ENCODE measurements at regions not wholly inside any gene's neighbourhood (a gene's known extent, or its start where the extent isn't known, plus 50 kb on each side); places are given as distances from the start of the nearest gene placed in this dataset.
"Not testable (repeated sequence)": the region's sequence is repeated elsewhere in the genome, so short reads cannot be mapped to it uniquely, and the experiment has no call there.

DNA sequence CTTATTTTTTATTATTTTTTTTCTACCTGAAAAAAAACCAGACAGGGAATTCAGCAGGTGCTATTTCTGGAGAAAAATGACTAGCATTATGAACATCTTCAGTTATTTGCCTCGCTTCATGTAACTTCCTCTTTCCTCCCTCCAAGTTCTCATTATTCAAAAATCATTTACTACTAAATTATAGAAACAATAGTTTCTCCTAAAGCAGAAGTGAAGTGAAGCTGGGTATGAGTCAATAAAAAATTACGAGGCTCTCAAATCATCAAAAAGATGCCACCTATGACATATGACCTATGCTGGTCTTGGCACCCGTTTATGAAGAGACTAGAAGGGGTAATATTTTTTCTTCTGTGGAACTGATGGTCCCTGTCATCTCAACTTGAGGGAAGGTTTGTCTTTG is 145.0 kb upstream of the AADAT start:
- in situ Hi-C loops (cut with HindIII; ENCODE audit: low sequenced_read_pairs), result no loop called here

GRCh38 chr4:170231377-170231776 is 141.6 kb upstream of the AADAT start:
- in situ Hi-C loops (cut with HindIII; ENCODE audit: low sequenced_read_pairs), result no loop called here

DNA sequence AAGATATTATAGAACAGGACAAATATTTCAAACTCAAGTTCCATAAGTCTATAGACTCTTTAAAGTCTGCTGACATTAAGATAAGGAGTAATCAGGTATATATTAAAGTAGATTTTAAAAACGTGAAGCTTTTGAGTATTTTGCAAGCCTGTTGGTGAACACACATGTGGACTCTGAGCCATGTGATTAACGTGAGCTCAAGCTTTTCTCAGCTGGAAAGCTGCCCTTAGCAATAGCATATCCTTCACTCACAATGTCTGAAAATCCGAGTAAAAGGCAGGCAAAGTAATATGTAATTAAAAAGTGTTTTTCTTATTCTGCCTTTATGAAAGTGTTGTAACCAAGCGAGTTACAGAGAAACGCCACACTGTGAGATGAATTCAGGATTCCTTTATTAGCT is 140.5 kb upstream of the AADAT start:
- in situ Hi-C loops (cut with HindIII; ENCODE audit: low sequenced_read_pairs), result no loop called here

DNA sequence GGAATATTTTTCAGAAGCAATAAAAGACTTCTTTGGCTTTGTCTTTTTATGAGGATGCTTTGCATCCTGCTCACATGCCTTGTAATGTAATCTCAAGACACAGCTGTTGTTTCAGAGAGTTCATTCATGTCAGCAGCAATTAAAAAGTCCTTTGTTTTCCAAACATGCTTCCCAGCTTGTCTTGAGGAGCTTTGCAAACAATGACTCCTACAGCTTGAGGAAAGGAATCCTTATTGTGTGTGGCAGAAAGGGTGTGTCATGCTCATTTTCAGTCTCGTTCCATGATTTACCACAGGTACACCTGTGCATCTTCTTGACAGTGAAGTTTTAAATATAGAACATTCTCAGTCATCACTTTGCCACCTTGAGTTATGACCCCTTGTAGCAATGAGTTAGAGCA is 139.2 kb upstream of the AADAT start:
- in situ Hi-C loops (cut with HindIII; ENCODE audit: low sequenced_read_pairs), result no loop called here

- in situ Hi-C loops (cut with HindIII; ENCODE audit: low sequenced_read_pairs), result no loop called here
These were observed 138.2 kb upstream of the AADAT start for GRCh38 chr4:170227928-170228327.

DNA sequence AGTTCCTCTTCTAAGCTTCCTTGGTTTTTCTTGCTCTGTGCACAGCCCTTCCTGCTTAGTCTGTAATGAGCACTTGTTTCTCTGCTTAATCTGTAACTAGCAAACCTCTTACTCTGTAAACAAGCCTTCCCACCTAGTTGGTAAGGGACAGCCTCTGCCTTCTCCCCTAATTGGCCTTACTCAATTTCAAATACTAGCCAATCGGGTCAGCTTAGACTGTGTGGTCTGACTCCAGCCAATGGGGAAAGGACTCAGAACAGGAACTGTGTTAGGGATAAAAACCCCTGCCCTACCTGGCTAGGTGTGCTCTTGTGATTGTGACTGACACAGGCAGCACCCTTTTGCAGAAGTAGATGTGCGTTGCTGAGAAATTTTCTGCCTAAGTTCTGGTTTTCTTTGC is 136.5 kb upstream of the AADAT start:
- in situ Hi-C loops (cut with HindIII; ENCODE audit: low sequenced_read_pairs), result no loop called here

GRCh38 chr4:170214731-170215130 is 125.0 kb upstream of the AADAT start:
- in situ Hi-C loops (cut with HindIII; ENCODE audit: low sequenced_read_pairs), result no loop called here

- in situ Hi-C loops (cut with HindIII; ENCODE audit: low sequenced_read_pairs), result no loop called here
These were observed 124.3 kb upstream of the AADAT start for GRCh38 chr4:170214101-170214500.

GRCh38 chr4:170202721-170203120 is 113.0 kb upstream of the AADAT start:
- in situ Hi-C loops (cut with HindIII; ENCODE audit: low sequenced_read_pairs), result no loop called here

DNA sequence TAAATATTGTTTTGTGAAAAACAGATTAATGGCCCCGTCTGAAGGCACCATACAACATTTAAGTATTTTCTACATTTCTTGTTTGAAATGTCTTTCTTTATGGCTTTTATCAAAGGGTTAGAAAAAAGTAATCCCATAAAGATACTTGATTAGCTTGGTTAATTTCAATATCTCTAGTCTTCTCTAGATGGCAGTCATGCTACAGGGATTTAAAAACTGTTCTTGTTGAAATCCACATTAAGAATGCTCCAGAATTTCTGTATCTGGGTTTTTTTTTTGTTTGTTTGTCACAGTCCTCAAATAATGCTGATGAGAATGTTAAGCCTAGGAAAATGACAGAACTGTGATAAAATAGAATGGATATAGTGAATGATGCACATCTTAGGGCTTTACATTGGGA is 109.0 kb upstream of the AADAT start:
- in situ Hi-C loops (cut with HindIII; ENCODE audit: low sequenced_read_pairs), result no loop called here

GRCh38 chr4:170194794-170195193 is 105.0 kb upstream of the AADAT start:
- in situ Hi-C loops (cut with HindIII; ENCODE audit: low sequenced_read_pairs), result not testable (repeated sequence)

GRCh38 chr4:170193496-170193895 is 103.7 kb upstream of the AADAT start:
- in situ Hi-C loops (cut with HindIII; ENCODE audit: low sequenced_read_pairs), result no loop called here

DNA sequence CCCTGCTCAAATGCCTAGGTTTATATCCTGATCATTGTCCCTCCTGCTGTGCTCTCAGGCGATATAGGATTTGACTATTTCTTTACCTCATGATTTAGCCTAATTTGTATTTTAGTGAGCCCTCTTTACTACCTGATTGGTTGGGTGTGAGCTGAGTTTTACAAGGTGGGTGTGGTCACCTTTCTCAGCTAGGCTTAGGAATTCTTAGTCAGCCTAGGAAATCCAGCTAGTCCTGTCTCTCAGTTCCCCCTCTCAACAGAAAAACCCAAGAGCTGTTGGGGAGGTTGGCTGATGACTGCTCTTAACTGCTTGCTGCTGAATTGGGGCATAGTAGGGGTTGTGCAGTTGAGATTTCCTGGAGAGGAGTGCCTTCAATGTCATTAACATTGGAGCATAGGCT is 100.5 kb upstream of the AADAT start:
- in situ Hi-C loops (cut with HindIII; ENCODE audit: low sequenced_read_pairs), result no loop called here

DNA sequence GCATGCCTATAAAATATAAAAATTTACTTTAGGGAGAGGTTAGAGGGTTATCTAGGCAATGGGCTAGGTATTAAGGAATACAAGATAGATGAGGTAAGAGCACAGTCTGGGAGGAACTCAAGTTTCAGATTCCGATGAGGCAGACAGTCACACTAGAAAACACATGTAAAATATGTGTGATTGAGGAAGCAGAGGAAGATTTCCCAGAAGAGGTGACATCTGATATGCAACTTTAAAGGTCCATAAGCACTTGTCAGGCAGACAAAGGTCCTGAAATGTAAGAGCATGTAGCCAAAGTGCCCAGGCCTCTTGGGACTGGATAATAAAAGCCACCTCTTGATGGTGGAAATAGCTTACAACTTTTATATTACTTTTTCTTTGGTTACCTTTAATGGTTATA is 81.1 kb upstream of the AADAT start:
- in situ Hi-C loops (cut with HindIII; ENCODE audit: low sequenced_read_pairs), result no loop called here

DNA sequence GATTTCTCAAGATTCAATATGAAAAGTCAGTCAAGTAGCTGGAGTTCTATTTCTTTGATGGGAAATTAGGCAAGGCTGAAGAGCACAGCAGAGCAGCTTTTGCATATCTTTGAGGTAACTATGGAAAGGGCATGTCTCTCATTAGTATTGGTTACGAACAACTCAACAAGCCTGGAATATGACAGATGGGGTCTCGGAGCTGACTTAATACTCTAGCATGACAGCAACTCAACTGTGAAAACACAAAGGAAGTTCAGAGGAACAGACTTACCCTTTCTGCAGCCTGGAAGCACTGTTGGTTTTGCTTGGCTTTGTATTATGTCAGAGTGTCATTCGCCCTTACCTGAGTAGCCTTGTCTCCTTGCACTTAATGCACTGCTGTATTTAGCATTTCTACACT is 79.9 kb upstream of the AADAT start:
- in situ Hi-C loops (cut with HindIII; ENCODE audit: low sequenced_read_pairs), result no loop called here

GRCh38 chr4:170167678-170168077 is 77.9 kb upstream of the AADAT start:
- in situ Hi-C loops (cut with HindIII; ENCODE audit: low sequenced_read_pairs), result no loop called here

GRCh38 chr4:170166193-170166592 is 76.4 kb upstream of the AADAT start:
- in situ Hi-C loops (cut with HindIII; ENCODE audit: low sequenced_read_pairs), result not testable (repeated sequence)

DNA sequence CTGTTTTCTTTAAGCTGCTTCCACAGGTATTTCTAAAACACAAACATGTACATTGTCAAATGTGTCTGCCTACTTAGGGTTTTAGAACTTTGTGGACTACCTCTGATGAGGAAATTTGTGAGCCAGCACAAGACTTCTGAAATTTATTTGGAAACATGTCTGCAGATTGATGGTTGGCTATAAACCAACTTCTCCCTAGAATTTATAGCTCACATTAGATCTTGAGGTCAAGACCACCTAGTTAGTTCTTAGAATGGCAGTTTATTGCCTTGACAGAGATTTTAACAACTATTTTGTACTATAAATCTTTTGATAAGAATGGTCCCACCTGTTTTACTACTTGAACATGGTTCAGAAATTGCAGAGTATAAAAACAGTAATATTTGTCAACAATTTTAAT is 72.7 kb upstream of the AADAT start:
- in situ Hi-C loops (cut with HindIII; ENCODE audit: low sequenced_read_pairs), result no loop called here

GRCh38 chr4:170157670-170158069 is 67.9 kb upstream of the AADAT start:
- in situ Hi-C loops (cut with HindIII; ENCODE audit: low sequenced_read_pairs), result no loop called here

DNA sequence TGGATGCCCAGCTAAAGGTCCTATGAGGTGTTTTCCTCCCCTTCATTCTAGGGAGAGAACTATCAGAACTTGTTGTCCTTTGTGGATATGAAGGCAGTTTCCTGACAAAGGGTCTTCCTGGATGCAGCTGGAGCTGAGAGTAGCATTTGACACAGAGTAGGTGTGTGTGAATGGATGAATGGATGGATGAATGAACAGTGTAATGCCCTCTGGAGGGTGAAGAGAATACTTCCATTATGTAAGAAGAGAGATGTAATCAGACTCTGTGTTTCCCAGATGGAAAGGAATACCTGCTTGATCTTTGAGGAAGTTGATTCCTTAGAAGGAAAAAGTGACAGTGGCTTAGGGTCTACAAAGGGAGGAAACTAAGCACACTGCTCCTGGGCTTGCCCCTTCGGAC is 55.4 kb upstream of the AADAT start:
- in situ Hi-C loops (cut with HindIII; ENCODE audit: low sequenced_read_pairs), result no loop called here

- in situ Hi-C loops (cut with HindIII; ENCODE audit: low sequenced_read_pairs), result no loop called here
These were observed 50.0 kb upstream of the AADAT start for GRCh38 chr4:170139764-170140163.
